Type B pancreatic cell (in vitro differentiated cells): ENCODE measurements at regions not wholly inside any gene's neighbourhood (a gene's known extent, or its start where the extent isn't known, plus 50 kb on each side); places are given as distances from the start of the nearest gene placed in this dataset.

ENCODE experiments used
- DNase-seq: peaks from one replicate; pipeline ENCODE4 v3.0.0; 2021; ENCODE audit warnings: mixed read lengths; ENCODE audit not compliant: unreplicated experiment; ENCODE audit errors: extremely low spot score
- H3K27ac Mint-ChIP-seq: 2 replicates; pipeline ENCODE4 v1.8.0; 2021; ENCODE audit warnings: mild to moderate bottlenecking, mixed read lengths
- H3K27me3 Mint-ChIP-seq: 2 replicates; pipeline ENCODE4 v1.8.0; 2021; ENCODE audit warnings: mixed read lengths
- H3K36me3 Mint-ChIP-seq: 2 replicates; pipeline ENCODE4 v1.8.0; 2021; ENCODE audit warnings: mixed read lengths
- H3K4me1 Mint-ChIP-seq: one replicate; pipeline ENCODE4 v1.8.0; 2021; ENCODE audit warnings: mixed read lengths; ENCODE audit not compliant: unreplicated experiment
- H3K4me3 Mint-ChIP-seq: 2 replicates; pipeline ENCODE4 v1.8.0; 2021; ENCODE audit warnings: mild to moderate bottlenecking, mixed read lengths
- H3K9me3 Mint-ChIP-seq: 2 replicates; pipeline ENCODE4 v1.8.0; 2021; ENCODE audit warnings: mixed read lengths
- TF ChIP-seq, protein P1 (sequence below): fragments of 200-600 bp; sonication (generic); conservative IDR thresholded peaks from 2 replicates; pipeline ENCODE4 v1.5.0; 2021; ENCODE audit warnings: antibody characterized with exemption, mild to moderate bottlenecking

DNA sequence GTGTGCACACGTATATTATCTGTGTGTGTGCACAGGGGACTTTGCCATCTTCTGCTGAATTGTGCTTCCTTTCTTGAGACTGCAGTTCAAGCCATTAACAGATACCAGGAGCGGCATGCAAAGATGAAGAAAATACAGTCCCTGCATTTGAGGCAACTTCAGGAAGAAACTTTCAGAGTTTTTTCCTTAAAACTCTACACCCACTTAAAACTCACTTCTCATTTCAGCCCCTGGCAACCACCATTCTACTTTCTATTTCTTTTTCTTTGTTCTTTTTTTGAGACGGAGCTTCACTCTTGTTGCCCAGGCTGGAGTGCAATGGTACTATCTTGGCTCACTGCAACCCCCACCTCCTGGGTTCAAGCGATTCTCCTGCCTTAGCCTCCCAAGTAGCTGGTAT lies 448.9 kb upstream of the ZMIZ1 start:
- Mint-ChIP-seq H3K4me3 (no peak overlapping the region), H3K27me3 (peaks cover 6% of the 10 kb centered on the region), H3K36me3 (no peaks in the 10 kb centered on the region), H3K9me3 (peaks cover 13% of the 10 kb centered on the region), H3K27ac (no peak overlapping the region), H3K4me1 (peaks cover 54% of the 10 kb centered on the region)
- TF ChIP-seq, protein P1, sequence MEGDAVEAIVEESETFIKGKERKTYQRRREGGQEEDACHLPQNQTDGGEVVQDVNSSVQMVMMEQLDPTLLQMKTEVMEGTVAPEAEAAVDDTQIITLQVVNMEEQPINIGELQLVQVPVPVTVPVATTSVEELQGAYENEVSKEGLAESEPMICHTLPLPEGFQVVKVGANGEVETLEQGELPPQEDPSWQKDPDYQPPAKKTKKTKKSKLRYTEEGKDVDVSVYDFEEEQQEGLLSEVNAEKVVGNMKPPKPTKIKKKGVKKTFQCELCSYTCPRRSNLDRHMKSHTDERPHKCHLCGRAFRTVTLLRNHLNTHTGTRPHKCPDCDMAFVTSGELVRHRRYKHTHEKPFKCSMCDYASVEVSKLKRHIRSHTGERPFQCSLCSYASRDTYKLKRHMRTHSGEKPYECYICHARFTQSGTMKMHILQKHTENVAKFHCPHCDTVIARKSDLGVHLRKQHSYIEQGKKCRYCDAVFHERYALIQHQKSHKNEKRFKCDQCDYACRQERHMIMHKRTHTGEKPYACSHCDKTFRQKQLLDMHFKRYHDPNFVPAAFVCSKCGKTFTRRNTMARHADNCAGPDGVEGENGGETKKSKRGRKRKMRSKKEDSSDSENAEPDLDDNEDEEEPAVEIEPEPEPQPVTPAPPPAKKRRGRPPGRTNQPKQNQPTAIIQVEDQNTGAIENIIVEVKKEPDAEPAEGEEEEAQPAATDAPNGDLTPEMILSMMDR, result no peak
- no peak for DNase-seq

DNA sequence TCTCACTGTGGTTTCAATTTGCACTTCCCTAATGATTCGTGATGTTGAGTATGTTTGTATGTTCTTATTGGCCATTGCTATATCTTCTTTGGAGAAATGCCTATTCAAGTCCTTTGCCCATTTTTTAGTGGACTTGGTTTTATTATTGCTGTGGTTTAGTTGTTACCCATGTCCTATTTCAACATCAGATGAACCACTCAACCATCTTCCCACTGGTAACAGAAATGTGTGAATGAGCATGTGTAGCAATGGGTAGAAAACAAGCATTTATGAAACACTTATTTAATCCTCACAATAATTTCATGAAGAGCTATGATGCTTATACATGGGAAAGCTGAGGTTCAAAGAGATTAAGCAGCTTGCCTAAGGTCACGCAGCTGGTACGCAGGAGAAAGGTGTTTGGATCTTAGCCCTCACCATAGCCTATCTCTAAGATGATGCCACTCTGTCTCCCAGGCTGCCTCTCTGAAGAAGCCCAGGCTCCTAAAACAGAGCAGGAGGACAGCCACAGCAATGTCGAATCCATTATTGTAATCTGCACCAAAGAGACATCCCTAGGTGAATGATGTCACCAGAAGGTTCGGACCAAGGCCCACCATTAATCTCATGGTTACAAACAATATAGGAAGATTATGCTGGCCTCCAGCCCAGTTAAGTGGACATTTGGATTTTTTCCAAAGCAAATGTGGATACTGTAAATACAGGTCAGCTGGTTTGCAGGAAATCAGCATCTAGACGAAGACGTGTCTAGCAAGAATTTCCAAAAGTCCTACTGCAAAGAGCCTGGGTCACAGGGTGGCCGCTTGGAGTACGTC lies 447.6 kb upstream of the ZMIZ1 start:
- no peak overlapping the region for H3K4me3 Mint-ChIP-seq
- H3K36me3 Mint-ChIP-seq, result no peaks in the 10 kb centered on the region
- H3K27me3 Mint-ChIP-seq, result no peaks in the 10 kb centered on the region
- H3K4me1 Mint-ChIP-seq, result peaks cover 56% of the 10 kb centered on the region
- H3K27ac Mint-ChIP-seq, result no peak overlapping the region
- H3K9me3 Mint-ChIP-seq, result peaks cover 9% of the 10 kb centered on the region
- no peak for DNase-seq
- TF ChIP-seq, protein P1, result no peak

DNA sequence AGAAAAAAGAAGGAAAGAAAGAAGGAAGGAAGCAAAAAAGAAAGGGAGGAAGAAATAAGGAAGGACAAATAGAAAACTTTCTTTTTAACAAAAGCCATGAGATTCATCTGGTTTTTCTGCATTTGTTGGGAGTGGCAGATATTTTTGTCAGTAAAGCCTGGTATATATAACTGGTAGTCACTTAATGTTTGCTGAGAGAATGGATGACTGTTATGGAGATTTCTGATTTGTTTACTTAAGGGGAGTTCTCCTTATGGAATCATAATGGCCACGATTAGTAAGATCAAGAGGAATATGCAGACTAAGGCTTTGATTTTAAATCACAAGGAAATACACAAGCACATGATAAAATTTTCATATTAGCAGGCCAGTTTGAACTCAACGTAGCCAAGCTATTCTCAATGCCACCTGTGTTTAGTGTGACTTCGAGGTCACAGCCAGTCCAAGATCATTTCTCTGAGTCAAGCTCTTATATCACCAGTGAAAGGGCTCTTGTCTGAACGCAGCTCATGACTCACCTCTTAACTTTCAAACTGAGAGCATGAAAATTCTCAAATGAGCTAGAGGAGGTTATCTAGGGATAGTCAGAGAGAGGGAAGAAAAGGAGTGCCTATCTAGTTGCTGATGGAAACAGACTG lies 445.1 kb upstream of the ZMIZ1 start:
- H3K27ac Mint-ChIP-seq, result peak overlapping the region; percentile 74
- TF ChIP-seq, protein P1, result no peak
- H3K9me3 Mint-ChIP-seq, result peaks cover 9% of the 10 kb centered on the region
- peak overlapping the region; percentile 35 for H3K4me3 Mint-ChIP-seq
- H3K36me3 Mint-ChIP-seq, result no peaks in the 10 kb centered on the region
- no peak for DNase-seq
- H3K4me1 Mint-ChIP-seq, result peaks cover 72% of the 10 kb centered on the region
- H3K27me3 Mint-ChIP-seq, result no peaks in the 10 kb centered on the region

DNA sequence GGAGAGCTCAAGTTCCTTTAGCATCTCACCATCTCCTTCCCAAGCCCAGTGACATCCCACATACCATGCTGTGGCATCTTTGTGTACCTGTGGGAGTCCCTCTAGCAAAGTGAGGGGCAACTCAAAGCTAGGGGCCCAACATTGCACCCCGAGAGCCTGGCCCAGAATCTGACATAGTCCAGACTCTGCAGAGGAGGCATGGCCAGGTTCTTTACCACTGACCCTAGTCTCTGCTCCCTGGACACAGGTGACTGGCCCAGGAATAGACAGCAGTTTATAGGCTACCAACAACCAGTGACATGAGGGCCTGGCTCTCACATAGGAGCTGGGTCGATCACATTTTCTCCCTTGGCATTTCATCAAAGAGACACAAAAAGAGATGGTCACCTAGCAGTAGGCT lies 444.0 kb upstream of the ZMIZ1 start:
- TF ChIP-seq, protein P1, result no peak
- Mint-ChIP-seq H3K27ac (no peak overlapping the region), H3K36me3 (no peaks in the 10 kb centered on the region), H3K9me3 (peaks cover 9% of the 10 kb centered on the region), H3K4me1 (peaks cover 63% of the 10 kb centered on the region), H3K4me3 (no peak overlapping the region), H3K27me3 (no peaks in the 10 kb centered on the region)
- DNase-seq, result no peak

DNA sequence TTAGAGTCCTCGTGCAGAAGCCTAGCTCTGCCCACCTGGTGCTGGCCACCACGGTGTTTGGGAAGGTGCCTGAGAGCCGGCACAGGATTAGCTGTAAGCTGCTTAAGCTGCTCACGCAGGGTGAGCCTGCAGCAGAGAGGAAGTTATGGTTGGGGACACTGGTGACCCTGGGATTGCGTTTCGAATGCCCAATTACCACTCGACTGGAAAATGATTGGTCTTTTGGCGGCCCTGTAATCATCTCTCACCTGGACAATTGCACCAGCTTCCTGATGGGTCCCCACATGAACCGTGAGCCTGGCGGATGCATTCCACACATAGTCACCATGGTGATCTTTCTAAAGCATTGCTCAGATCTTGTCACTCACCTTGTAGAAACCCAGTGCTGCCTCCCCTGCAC lies 442.3 kb upstream of the ZMIZ1 start:
- TF ChIP-seq, protein P1, result no peak
- Mint-ChIP-seq H3K36me3 (no peaks in the 10 kb centered on the region), H3K4me1 (peaks cover 58% of the 10 kb centered on the region), H3K4me3 (no peak overlapping the region), H3K27ac (peak overlapping the region; percentile 53), H3K9me3 (no peaks in the 10 kb centered on the region), H3K27me3 (no peaks in the 10 kb centered on the region)
- DNase-seq, result no peak
